Activated T-helper 2 cell treated with anti-CD3 and anti-CD28 coated beads, Interferon-gamma antibody, Interleukin-2, Interleukin-4, amounts not matched to agents 10 μg/mL and 5 μg/mL and 100 μg/mL, durations not matched to agents 14 hours and 24 hours and 36 hours (primary cell): ENCODE measurements at regions not wholly inside any gene's neighbourhood (a gene's known extent, or its start where the extent isn't known, plus 50 kb on each side); places are given as distances from the start of the nearest gene placed in this dataset.
"Not testable (repeated sequence)": the region's sequence is repeated elsewhere in the genome, so short reads cannot be mapped to it uniquely, and the experiment has no call there.

ENCODE experiments used
- DNase-seq: peaks from one replicate; pipeline ENCODE4 v3.0.0; 2021; ENCODE audit warnings: low spot score
- H3K27ac Mint-ChIP-seq: one replicate; pipeline ENCODE4 v1.8.0; 2021; ENCODE audit warnings: mixed read lengths
- H3K27me3 Mint-ChIP-seq: one replicate; pipeline ENCODE4 v1.8.0; 2021; ENCODE audit warnings: low read depth, mixed read lengths
- H3K36me3 Mint-ChIP-seq: one replicate; pipeline ENCODE4 v1.8.0; 2021; ENCODE audit warnings: low read depth, mixed read lengths
- H3K4me1 Mint-ChIP-seq: one replicate; pipeline ENCODE4 v1.8.0; 2021; ENCODE audit warnings: low read depth, mixed read lengths
- H3K4me3 Mint-ChIP-seq: one replicate; pipeline ENCODE4 v1.8.0; 2021; ENCODE audit warnings: low read depth, mild to moderate bottlenecking, moderate library complexity, mixed read lengths
- H3K9me3 Mint-ChIP-seq: one replicate; pipeline ENCODE4 v1.8.0; 2021; ENCODE audit warnings: mixed read lengths
- intact Hi-C: fragments of 100-400 bp; cut with micrococcal nuclease; formaldehyde crosslinking; loops from one replicate; pipeline ENCODE4 v1.15.1; 2023

GRCh38 chr5:120831646-120832045 lies 367.5 kb downstream of the PRR16 start:
- H3K9me3 Mint-ChIP-seq, DNase-seq, H3K27ac Mint-ChIP-seq, H3K4me1 Mint-ChIP-seq, intact Hi-C loops, H3K4me3 Mint-ChIP-seq, H3K27me3 Mint-ChIP-seq, H3K36me3 Mint-ChIP-seq: not testable (repeated sequence)

GRCh38 chr5:120841830-120842229 lies 377.7 kb downstream of the PRR16 start:
- DNase-seq: no peak
- H3K9me3 Mint-ChIP-seq: no peaks in the 10 kb centered on the region
- no peaks in the 10 kb centered on the region for H3K4me1 Mint-ChIP-seq
- no peaks in the 10 kb centered on the region for H3K27me3 Mint-ChIP-seq
- no peak overlapping the region for H3K4me3 Mint-ChIP-seq
- no peaks in the 10 kb centered on the region for H3K36me3 Mint-ChIP-seq
- intact Hi-C loops: no loop called here
- no peak overlapping the region for H3K27ac Mint-ChIP-seq

- H3K27ac Mint-ChIP-seq: no peak overlapping the region
- no peaks in the 10 kb centered on the region for H3K36me3 Mint-ChIP-seq
- no peak for DNase-seq
- intact Hi-C loops: no loop called here
- H3K9me3 Mint-ChIP-seq: no peaks in the 10 kb centered on the region
- H3K4me1 Mint-ChIP-seq: no peaks in the 10 kb centered on the region
- no peaks in the 10 kb centered on the region for H3K27me3 Mint-ChIP-seq
- H3K4me3 Mint-ChIP-seq: no peak overlapping the region
Observed at GRCh38 chr5:120843390-120843980, 379.4 kb downstream of the PRR16 start.

- DNase-seq: no peak
- Mint-ChIP-seq H3K36me3 (no peaks in the 10 kb centered on the region), H3K4me3 (no peak overlapping the region), H3K4me1 (no peaks in the 10 kb centered on the region), H3K27me3 (no peaks in the 10 kb centered on the region), H3K9me3 (peaks cover 6% of the 10 kb centered on the region), H3K27ac (no peak overlapping the region)
- intact Hi-C loops: no loop called here
Observed at GRCh38 chr5:120848883-120849282, 384.8 kb downstream of the PRR16 start.

GRCh38 chr5:120852222-120852860 lies 388.2 kb downstream of the PRR16 start:
- no peaks in the 10 kb centered on the region for H3K27me3 Mint-ChIP-seq
- H3K9me3 Mint-ChIP-seq: peaks cover 6% of the 10 kb centered on the region
- H3K36me3 Mint-ChIP-seq: no peaks in the 10 kb centered on the region
- H3K4me1 Mint-ChIP-seq: no peaks in the 10 kb centered on the region
- no peak overlapping the region for H3K4me3 Mint-ChIP-seq
- DNase-seq: no peak
- intact Hi-C loops: no loop called here
- H3K27ac Mint-ChIP-seq: no peak overlapping the region

- DNase-seq: no peak
- intact Hi-C loops: no loop called here
- H3K4me3 Mint-ChIP-seq: no peak overlapping the region
- peaks cover 2% of the 10 kb centered on the region for H3K4me1 Mint-ChIP-seq
- H3K27ac Mint-ChIP-seq: no peak overlapping the region
- H3K27me3 Mint-ChIP-seq: no peaks in the 10 kb centered on the region
- H3K36me3 Mint-ChIP-seq: no peaks in the 10 kb centered on the region
- no peaks in the 10 kb centered on the region for H3K9me3 Mint-ChIP-seq
Observed at GRCh38 chr5:120866997-120867396, 402.9 kb downstream of the PRR16 start.

GRCh38 chr5:120869831-120870230 lies 405.7 kb downstream of the PRR16 start:
- Mint-ChIP-seq H3K27me3 (no peaks in the 10 kb centered on the region), H3K27ac (no peak overlapping the region), H3K4me1 (peaks cover 2% of the 10 kb centered on the region), H3K36me3 (no peaks in the 10 kb centered on the region), H3K9me3 (no peaks in the 10 kb centered on the region), H3K4me3 (no peak overlapping the region)
- DNase-seq: no peak
- intact Hi-C loops: no loop called here

GRCh38 chr5:120872297-120872696 lies 408.2 kb downstream of the PRR16 start:
- Mint-ChIP-seq H3K9me3 (no peaks in the 10 kb centered on the region), H3K36me3 (no peaks in the 10 kb centered on the region)

GRCh38 chr5:120873083-120873482 lies 409.0 kb downstream of the PRR16 start:
- Mint-ChIP-seq H3K9me3 (no peaks in the 10 kb centered on the region), H3K36me3 (no peaks in the 10 kb centered on the region), H3K4me1 (no peaks in the 10 kb centered on the region), H3K27me3 (no peaks in the 10 kb centered on the region), H3K27ac (no peak overlapping the region), H3K4me3 (no peak overlapping the region)
- DNase-seq: no peak
- intact Hi-C loops: no loop called here

More at GRCh38 chr5:120872297-120872696, 408.2 kb downstream of the PRR16 start:
- Mint-ChIP-seq H3K27me3 (no peaks in the 10 kb centered on the region), H3K4me3 (no peak overlapping the region), H3K4me1 (peaks cover 2% of the 10 kb centered on the region), H3K27ac (no peak overlapping the region)
- DNase-seq: no peak
- intact Hi-C loops: no loop called here

GRCh38 chr5:120874081-120874862 lies 410.2 kb downstream of the PRR16 start:
- Mint-ChIP-seq H3K27ac (no peak overlapping the region), H3K36me3 (no peaks in the 10 kb centered on the region), H3K4me1 (no peaks in the 10 kb centered on the region), H3K9me3 (no peaks in the 10 kb centered on the region), H3K4me3 (no peak overlapping the region), H3K27me3 (no peaks in the 10 kb centered on the region)
- DNase-seq: no peak
- intact Hi-C loops: no loop called here

- Mint-ChIP-seq H3K9me3 (no peaks in the 10 kb centered on the region), H3K36me3 (no peaks in the 10 kb centered on the region), H3K27me3 (no peaks in the 10 kb centered on the region), H3K4me3 (no peak overlapping the region), H3K27ac (no peak overlapping the region), H3K4me1 (no peaks in the 10 kb centered on the region)
- intact Hi-C loops: no loop called here
- no peak for DNase-seq
Observed at GRCh38 chr5:120882038-120882775, 418.1 kb downstream of the PRR16 start.

GRCh38 chr5:120886351-120886860 lies 422.3 kb downstream of the PRR16 start:
- no peak overlapping the region for H3K27ac Mint-ChIP-seq
- no peaks in the 10 kb centered on the region for H3K9me3 Mint-ChIP-seq
- intact Hi-C loops: no loop called here
- no peaks in the 10 kb centered on the region for H3K4me1 Mint-ChIP-seq
- no peak for DNase-seq
- no peaks in the 10 kb centered on the region for H3K36me3 Mint-ChIP-seq
- no peak overlapping the region for H3K4me3 Mint-ChIP-seq
- no peaks in the 10 kb centered on the region for H3K27me3 Mint-ChIP-seq
